SU-DHL-6 (cell line): ENCODE measurements at regions not wholly inside any gene's neighbourhood (a gene's known extent, or its start where the extent isn't known, plus 50 kb on each side); places are given as distances from the start of the nearest gene placed in this dataset.

Experiments
- CTCF ChIP-seq: fragments of 200-600 bp; sonication (generic); IDR thresholded peaks from one replicate; pipeline ENCODE4 v1.5.1; 2017; ENCODE audit warnings: antibody characterized with exemption, mild to moderate bottlenecking, low read length, moderate library complexity; ENCODE audit not compliant: insufficient read depth, poor library complexity, severe bottlenecking
- EZH2phosphoT487 ChIP-seq: fragments of 200-600 bp; sonication (generic), shearing (Covaris generic); conservative IDR thresholded peaks from 2 replicates; pipeline ENCODE4 v1.6.1; 2018; ENCODE audit warnings: mild to moderate bottlenecking, antibody characterized with exemption, low read length, moderate library complexity, mixed read lengths

- TF ChIP-seq CTCF: no peak
- no peak for TF ChIP-seq EZH2phosphoT487
Measured at GRCh38 chr1:22266141-22266540, 123.2 kb upstream of the WNT4 start.
